ENCODE measurements at regions not wholly inside any gene's neighbourhood (a gene's known extent, or its start where the extent isn't known, plus 50 kb on each side); places are given as distances from the start of the nearest gene placed in this dataset.

- TF ChIP-seq, protein P1, sequence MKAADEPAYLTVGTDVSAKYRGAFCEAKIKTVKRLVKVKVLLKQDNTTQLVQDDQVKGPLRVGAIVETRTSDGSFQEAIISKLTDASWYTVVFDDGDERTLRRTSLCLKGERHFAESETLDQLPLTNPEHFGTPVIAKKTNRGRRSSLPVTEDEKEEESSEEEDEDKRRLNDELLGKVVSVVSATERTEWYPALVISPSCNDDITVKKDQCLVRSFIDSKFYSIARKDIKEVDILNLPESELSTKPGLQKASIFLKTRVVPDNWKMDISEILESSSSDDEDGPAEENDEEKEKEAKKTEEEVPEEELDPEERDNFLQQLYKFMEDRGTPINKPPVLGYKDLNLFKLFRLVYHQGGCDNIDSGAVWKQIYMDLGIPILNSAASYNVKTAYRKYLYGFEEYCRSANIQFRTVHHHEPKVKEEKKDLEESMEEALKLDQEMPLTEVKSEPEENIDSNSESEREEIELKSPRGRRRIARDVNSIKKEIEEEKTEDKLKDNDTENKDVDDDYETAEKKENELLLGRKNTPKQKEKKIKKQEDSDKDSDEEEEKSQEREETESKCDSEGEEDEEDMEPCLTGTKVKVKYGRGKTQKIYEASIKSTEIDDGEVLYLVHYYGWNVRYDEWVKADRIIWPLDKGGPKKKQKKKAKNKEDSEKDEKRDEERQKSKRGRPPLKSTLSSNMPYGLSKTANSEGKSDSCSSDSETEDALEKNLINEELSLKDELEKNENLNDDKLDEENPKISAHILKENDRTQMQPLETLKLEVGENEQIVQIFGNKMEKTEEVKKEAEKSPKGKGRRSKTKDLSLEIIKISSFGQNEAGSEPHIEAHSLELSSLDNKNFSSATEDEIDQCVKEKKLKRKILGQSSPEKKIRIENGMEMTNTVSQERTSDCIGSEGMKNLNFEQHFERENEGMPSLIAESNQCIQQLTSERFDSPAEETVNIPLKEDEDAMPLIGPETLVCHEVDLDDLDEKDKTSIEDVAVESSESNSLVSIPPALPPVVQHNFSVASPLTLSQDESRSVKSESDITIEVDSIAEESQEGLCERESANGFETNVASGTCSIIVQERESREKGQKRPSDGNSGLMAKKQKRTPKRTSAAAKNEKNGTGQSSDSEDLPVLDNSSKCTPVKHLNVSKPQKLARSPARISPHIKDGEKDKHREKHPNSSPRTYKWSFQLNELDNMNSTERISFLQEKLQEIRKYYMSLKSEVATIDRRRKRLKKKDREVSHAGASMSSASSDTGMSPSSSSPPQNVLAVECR (CRISPR knock-in tag; IDR thresholded peaks at IDR 0.05; ENCODE audit: borderline replicate concordance), result peak; percentile 27; the same call in 1 of the 2 replicates
- 0 out of 2 replicates have a peak, but pooled peaks have one; percentile 47 for TF ChIP-seq TP53 (CRISPR knock-in tag; conservative IDR thresholded peaks at IDR 0.05)
- TF ChIP-seq, protein P2, sequence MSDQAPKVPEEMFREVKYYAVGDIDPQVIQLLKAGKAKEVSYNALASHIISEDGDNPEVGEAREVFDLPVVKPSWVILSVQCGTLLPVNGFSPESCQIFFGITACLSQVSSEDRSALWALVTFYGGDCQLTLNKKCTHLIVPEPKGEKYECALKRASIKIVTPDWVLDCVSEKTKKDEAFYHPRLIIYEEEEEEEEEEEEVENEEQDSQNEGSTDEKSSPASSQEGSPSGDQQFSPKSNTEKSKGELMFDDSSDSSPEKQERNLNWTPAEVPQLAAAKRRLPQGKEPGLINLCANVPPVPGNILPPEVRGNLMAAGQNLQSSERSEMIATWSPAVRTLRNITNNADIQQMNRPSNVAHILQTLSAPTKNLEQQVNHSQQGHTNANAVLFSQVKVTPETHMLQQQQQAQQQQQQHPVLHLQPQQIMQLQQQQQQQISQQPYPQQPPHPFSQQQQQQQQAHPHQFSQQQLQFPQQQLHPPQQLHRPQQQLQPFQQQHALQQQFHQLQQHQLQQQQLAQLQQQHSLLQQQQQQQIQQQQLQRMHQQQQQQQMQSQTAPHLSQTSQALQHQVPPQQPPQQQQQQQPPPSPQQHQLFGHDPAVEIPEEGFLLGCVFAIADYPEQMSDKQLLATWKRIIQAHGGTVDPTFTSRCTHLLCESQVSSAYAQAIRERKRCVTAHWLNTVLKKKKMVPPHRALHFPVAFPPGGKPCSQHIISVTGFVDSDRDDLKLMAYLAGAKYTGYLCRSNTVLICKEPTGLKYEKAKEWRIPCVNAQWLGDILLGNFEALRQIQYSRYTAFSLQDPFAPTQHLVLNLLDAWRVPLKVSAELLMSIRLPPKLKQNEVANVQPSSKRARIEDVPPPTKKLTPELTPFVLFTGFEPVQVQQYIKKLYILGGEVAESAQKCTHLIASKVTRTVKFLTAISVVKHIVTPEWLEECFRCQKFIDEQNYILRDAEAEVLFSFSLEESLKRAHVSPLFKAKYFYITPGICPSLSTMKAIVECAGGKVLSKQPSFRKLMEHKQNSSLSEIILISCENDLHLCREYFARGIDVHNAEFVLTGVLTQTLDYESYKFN (CRISPR knock-in tag; conservative IDR thresholded peaks at IDR 0.05), result peak; percentile 95
- TF ChIP-seq SOX13 (IDR thresholded peaks at IDR 0.05), result peak; percentile 87
- TF ChIP-seq SOX13 (CRISPR knock-in tag; conservative IDR thresholded peaks at IDR 0.05 in 1 of 2, IDR thresholded peaks at IDR 0.05 in 1 of 2), result peak in 1 of 2 experiments; percentile 97; a peak in 2 of 4 replicates
- peak; percentile 100 for TF ChIP-seq HOXA5 (CRISPR knock-in tag; IDR thresholded peaks at IDR 0.05)
- TF ChIP-seq, protein P3, sequence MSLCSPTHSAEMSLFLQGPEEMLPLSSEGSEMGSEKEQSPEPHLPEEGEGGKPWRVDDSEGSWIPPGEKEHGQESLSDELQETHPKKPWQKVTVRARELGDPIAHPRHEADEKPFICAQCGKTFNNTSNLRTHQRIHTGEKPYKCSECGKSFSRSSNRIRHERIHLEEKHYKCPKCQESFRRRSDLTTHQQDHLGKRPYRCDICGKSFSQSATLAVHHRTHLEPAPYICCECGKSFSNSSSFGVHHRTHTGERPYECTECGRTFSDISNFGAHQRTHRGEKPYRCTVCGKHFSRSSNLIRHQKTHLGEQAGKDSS (CRISPR knock-in tag; IDR thresholded peaks at IDR 0.05; ENCODE audit: borderline replicate concordance, low read depth), result no peak
- no peak for TF ChIP-seq GZF1 (CRISPR knock-in tag; IDR thresholded peaks at IDR 0.05)
- no peak for TF ChIP-seq U2AF1 (optimal IDR thresholded peaks at IDR 0.05; ENCODE audit: low read depth, low read length)
- no peak for TF ChIP-seq ATRX (CRISPR knock-in tag; IDR thresholded peaks at IDR 0.05; ENCODE audit: borderline replicate concordance)
- TF ChIP-seq PHF20 (CRISPR knock-in tag; IDR thresholded peaks at IDR 0.05), result no peak
- TF ChIP-seq ZNF3 (CRISPR knock-in tag; IDR thresholded peaks at IDR 0.05), result peak; percentile 47; the same call in 1 of the 2 replicates
- TF ChIP-seq GATAD2A (CRISPR knock-in tag; IDR thresholded peaks at IDR 0.05), result peak; percentile 98
- TF ChIP-seq ZBTB2 (CRISPR knock-in tag; IDR thresholded peaks at IDR 0.05; ENCODE audit: low read depth), result no peak
- TF ChIP-seq KMT2A (CRISPR knock-in tag; IDR thresholded peaks at IDR 0.05), result peak; percentile 57; the same call in 1 of the 2 replicates
- TF ChIP-seq, protein P4, sequence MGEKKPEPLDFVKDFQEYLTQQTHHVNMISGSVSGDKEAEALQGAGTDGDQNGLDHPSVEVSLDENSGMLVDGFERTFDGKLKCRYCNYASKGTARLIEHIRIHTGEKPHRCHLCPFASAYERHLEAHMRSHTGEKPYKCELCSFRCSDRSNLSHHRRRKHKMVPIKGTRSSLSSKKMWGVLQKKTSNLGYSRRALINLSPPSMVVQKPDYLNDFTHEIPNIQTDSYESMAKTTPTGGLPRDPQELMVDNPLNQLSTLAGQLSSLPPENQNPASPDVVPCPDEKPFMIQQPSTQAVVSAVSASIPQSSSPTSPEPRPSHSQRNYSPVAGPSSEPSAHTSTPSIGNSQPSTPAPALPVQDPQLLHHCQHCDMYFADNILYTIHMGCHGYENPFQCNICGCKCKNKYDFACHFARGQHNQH (CRISPR knock-in tag; IDR thresholded peaks at IDR 0.05), result peak; percentile 94
- no peak for TF ChIP-seq GABPA (IDR thresholded peaks at IDR 0.05; ENCODE audit: low read depth, low read length)
- TF ChIP-seq GABPA (CRISPR knock-in tag; IDR thresholded peaks at IDR 0.05; ENCODE audit: low read depth), result peak; percentile 63
Measured at GRCh38 chr2:215619022-215619958, 183.4 kb upstream of the FN1 start (continued).

Measured in HepG2 (cell line).